ENCODE measurements at regions not wholly inside any gene's neighbourhood (a gene's known extent, or its start where the extent isn't known, plus 50 kb on each side); places are given as distances from the start of the nearest gene placed in this dataset.

GRCh38 chr9:89554307-89555035, 50.3 kb upstream of the GADD45G start:
- DNase-seq (ENCODE audit: low read depth) (no peak), FAIRE-seq (no peak)
- peaks cover 19% of the 10 kb centered on the region for H3K27me3 ChIP-seq (ENCODE audit: control insufficient read depth, insufficient read depth, low read length)
- no peaks in the 10 kb centered on the region for H3K36me3 ChIP-seq (ENCODE audit: control insufficient read depth, insufficient read depth, low read length)
- no peak overlapping the region for H3K4me3 ChIP-seq (ENCODE audit: low read depth, low read length)
- TF ChIP-seq, protein P1, sequence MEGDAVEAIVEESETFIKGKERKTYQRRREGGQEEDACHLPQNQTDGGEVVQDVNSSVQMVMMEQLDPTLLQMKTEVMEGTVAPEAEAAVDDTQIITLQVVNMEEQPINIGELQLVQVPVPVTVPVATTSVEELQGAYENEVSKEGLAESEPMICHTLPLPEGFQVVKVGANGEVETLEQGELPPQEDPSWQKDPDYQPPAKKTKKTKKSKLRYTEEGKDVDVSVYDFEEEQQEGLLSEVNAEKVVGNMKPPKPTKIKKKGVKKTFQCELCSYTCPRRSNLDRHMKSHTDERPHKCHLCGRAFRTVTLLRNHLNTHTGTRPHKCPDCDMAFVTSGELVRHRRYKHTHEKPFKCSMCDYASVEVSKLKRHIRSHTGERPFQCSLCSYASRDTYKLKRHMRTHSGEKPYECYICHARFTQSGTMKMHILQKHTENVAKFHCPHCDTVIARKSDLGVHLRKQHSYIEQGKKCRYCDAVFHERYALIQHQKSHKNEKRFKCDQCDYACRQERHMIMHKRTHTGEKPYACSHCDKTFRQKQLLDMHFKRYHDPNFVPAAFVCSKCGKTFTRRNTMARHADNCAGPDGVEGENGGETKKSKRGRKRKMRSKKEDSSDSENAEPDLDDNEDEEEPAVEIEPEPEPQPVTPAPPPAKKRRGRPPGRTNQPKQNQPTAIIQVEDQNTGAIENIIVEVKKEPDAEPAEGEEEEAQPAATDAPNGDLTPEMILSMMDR (IDR thresholded peaks at IDR 0.05; ENCODE audit: insufficient read depth, low read length, severe bottlenecking) = no peak

DNA sequence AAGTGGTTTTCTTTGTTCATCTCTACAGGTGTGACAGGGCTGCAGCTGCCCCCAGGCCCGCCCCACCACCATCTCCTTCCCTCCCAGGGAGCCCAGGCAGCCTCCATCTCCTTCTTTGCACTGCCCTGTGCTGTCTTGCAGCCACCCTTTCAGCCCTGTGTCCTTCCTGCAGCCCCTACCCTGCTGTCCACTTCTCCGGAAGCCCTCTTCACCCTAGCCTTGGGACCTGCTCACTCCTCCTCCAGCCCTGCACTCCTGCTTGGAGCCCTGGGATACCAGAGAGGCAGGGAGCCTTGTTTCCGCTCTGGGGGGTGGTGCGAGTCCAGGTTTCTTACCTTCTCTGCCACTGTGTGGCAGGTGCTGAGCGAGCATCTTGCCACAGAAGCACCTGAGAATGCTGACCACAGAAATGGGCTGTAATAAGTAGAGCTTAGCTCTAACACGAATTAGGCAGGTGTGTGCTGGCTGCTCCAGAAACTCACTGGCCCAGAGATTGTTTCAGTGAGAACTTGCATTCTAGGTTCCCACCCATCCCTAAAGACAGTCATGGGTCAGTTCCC, 51.3 kb upstream of the GADD45G start:
- TF ChIP-seq, protein P1 (IDR thresholded peaks at IDR 0.05; ENCODE audit: insufficient read depth, low read length, severe bottlenecking) = no peak
- Histone ChIP-seq H3K36me3 (ENCODE audit: control insufficient read depth, insufficient read depth, low read length) (no peaks in the 10 kb centered on the region), H3K27me3 (ENCODE audit: control insufficient read depth, insufficient read depth, low read length) (peaks cover 16% of the 10 kb centered on the region), H3K4me3 (ENCODE audit: low read depth, low read length) (no peak overlapping the region)
- FAIRE-seq = no peak
- DNase-seq (ENCODE audit: low read depth) = no peak

GRCh38 chr9:89550346-89550927, 52.5 kb upstream of the SEMA4D start:
- TF ChIP-seq, protein P1 (IDR thresholded peaks at IDR 0.05; ENCODE audit: insufficient read depth, low read length, severe bottlenecking) = no peak
- no peak for FAIRE-seq
- H3K27me3 ChIP-seq (ENCODE audit: control insufficient read depth, insufficient read depth, low read length) = peaks cover 12% of the 10 kb centered on the region
- no peaks in the 10 kb centered on the region for H3K36me3 ChIP-seq (ENCODE audit: control insufficient read depth, insufficient read depth, low read length)
- no peak overlapping the region for H3K4me3 ChIP-seq (ENCODE audit: low read depth, low read length)
- DNase-seq (ENCODE audit: low read depth) = no peak

DNA sequence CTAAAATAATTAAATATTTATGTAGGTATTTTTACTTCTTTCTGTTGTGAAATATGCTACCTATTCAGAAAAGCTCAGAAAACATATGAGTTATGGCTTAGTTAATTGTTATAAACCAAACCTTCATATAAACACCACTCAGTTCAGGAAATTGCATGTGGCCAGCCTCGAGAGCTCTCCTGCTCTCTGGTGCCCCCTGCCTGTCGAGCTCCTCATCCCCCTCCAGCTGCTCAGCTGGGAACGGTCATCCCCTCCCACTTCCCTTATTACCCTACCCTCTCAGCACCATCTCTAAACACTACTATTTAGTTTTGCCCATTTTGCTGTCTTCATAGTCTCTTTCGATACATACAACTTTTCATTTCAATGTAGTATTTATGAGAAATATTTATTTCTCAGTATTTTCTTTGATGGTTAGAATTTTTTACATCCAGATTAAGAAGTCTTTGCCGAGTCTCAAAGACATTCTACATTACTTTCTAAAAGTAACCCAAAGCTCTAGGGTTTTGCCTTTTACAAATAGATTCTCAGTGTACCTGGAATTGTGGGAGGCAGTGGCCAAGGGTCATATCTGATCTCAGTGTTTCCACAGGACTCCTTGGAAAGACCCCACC, 51.2 kb upstream of the SEMA4D start:
- FAIRE-seq = no peak
- Histone ChIP-seq H3K4me3 (ENCODE audit: low read depth, low read length) (no peak overlapping the region), H3K27me3 (ENCODE audit: control insufficient read depth, insufficient read depth, low read length) (peaks cover 7% of the 10 kb centered on the region), H3K36me3 (ENCODE audit: control insufficient read depth, insufficient read depth, low read length) (no peaks in the 10 kb centered on the region)
- peak; percentile 46 for DNase-seq (ENCODE audit: low read depth)
- TF ChIP-seq, protein P1 (IDR thresholded peaks at IDR 0.05; ENCODE audit: insufficient read depth, low read length, severe bottlenecking) = peak; percentile 93

DNA sequence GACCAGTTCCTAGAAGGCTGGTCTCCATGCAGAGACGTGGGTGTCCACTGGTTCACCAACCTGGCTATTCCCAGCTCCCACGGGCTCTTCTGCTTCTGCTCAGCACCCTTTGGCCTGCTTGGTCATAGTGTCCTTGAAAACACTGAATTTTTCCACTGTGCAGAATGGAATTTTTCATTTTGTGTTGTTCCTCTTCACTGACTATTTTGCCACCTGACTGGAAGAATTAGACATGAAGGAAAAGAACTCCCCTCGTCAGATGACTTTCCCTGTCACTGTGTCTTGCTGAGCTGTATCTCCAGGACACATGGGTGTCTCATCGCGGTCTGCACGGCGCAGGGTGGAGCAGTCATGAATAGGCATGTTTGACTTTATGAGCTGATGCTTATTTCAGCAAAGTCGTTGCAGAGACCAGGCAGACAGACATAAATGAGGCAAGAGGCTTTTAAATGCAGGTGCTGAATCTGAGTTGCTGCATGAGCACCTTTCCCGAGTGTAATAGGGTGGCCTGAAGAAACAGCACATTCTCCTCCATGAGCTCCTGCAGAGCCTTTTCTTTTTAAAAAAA, 50.2 kb upstream of the SEMA4D start:
- H3K27me3 ChIP-seq (ENCODE audit: control insufficient read depth, insufficient read depth, low read length) = peaks cover 6% of the 10 kb centered on the region
- no peak overlapping the region for H3K4me3 ChIP-seq (ENCODE audit: low read depth, low read length)
- TF ChIP-seq, protein P1 (IDR thresholded peaks at IDR 0.05; ENCODE audit: insufficient read depth, low read length, severe bottlenecking) = no peak
- DNase-seq (ENCODE audit: low read depth) (no peak), FAIRE-seq (no peak)
- no peaks in the 10 kb centered on the region for H3K36me3 ChIP-seq (ENCODE audit: control insufficient read depth, insufficient read depth, low read length)

Data from bronchial epithelial cell (primary cell).